ENCODE measurements at regions not wholly inside any gene's neighbourhood (a gene's known extent, or its start where the extent isn't known, plus 50 kb on each side); places are given as distances from the start of the nearest gene placed in this dataset.

DNA sequence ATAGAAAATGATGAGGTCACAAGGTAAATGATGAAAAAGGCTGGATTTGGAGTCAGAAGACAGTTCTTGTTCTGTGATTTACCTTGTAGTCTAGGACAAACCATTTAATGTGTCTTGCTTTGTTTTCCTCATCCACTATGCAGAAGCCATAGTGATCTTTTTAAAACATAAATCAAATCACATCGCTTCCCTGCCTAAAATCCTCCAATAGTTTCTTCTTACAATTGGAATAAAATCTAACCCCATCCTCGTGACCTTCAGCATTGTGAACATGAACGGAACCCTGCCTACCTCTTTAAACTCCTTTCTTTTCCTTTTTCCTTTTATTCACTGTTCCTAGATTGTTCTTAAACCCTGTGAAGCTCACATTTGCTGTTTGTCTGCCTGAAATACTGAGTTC lies 204.9 kb upstream of the SAMSN1 start:
- intact Hi-C loops (cut with DNase I), result no loop called here
- WGBS, result 89% methylated on average over 3 of the region's 3 CpGs
- Histone ChIP-seq H3K9me3 (no peaks in the 10 kb centered on the region), H3K36me3 (no peaks in the 10 kb centered on the region), H3K27me3 (replicated peaks; ENCODE audit: insufficient read depth) (no peaks in the 10 kb centered on the region), H3K4me1 (replicated peaks) (no peaks in the 10 kb centered on the region), H3K4me3 (no peak overlapping the region), H3K27ac (no peak overlapping the region)
- TF ChIP-seq, protein P1, sequence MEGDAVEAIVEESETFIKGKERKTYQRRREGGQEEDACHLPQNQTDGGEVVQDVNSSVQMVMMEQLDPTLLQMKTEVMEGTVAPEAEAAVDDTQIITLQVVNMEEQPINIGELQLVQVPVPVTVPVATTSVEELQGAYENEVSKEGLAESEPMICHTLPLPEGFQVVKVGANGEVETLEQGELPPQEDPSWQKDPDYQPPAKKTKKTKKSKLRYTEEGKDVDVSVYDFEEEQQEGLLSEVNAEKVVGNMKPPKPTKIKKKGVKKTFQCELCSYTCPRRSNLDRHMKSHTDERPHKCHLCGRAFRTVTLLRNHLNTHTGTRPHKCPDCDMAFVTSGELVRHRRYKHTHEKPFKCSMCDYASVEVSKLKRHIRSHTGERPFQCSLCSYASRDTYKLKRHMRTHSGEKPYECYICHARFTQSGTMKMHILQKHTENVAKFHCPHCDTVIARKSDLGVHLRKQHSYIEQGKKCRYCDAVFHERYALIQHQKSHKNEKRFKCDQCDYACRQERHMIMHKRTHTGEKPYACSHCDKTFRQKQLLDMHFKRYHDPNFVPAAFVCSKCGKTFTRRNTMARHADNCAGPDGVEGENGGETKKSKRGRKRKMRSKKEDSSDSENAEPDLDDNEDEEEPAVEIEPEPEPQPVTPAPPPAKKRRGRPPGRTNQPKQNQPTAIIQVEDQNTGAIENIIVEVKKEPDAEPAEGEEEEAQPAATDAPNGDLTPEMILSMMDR (IDR thresholded peaks at IDR 0.05), result no peak
- no peak for TF ChIP-seq POLR2A (IDR thresholded peaks at IDR 0.05)
- TF ChIP-seq POLR2AphosphoS5 (IDR thresholded peaks at IDR 0.05), result no peak
- no peak for DNase-seq (ENCODE audit: low spot score)

GRCh38 chr21:14750041-14750440 lies 203.9 kb upstream of the SAMSN1 start:
- no peak overlapping the region for H3K4me3 ChIP-seq
- no peaks in the 10 kb centered on the region for H3K4me1 ChIP-seq (replicated peaks)
- no peaks in the 10 kb centered on the region for H3K27me3 ChIP-seq (replicated peaks; ENCODE audit: insufficient read depth)
- H3K36me3 ChIP-seq, result no peaks in the 10 kb centered on the region
- no peak for TF ChIP-seq POLR2AphosphoS5 (IDR thresholded peaks at IDR 0.05)
- no peak for TF ChIP-seq POLR2A (IDR thresholded peaks at IDR 0.05)
- TF ChIP-seq, protein P1 (IDR thresholded peaks at IDR 0.05), result no peak
- H3K9me3 ChIP-seq, result no peaks in the 10 kb centered on the region
- DNase-seq (ENCODE audit: low spot score), result no peak
- no peak overlapping the region for H3K27ac ChIP-seq
- intact Hi-C loops (cut with DNase I), result no loop called here

- no peak for DNase-seq (ENCODE audit: low spot score)
- Histone ChIP-seq H3K27ac (no peak overlapping the region), H3K4me3 (no peak overlapping the region), H3K36me3 (no peaks in the 10 kb centered on the region), H3K27me3 (replicated peaks; ENCODE audit: insufficient read depth) (no peaks in the 10 kb centered on the region), H3K9me3 (no peaks in the 10 kb centered on the region), H3K4me1 (replicated peaks) (no peaks in the 10 kb centered on the region)
- intact Hi-C loops (cut with DNase I), result no loop called here
- TF ChIP-seq POLR2A (IDR thresholded peaks at IDR 0.05) (no peak), POLR2AphosphoS5 (IDR thresholded peaks at IDR 0.05) (no peak)
- TF ChIP-seq, protein P1 (IDR thresholded peaks at IDR 0.05), result no peak
- WGBS, result 89% methylated on average over 2 of the region's 2 CpGs
Observed at GRCh38 chr21:14748662-14749061, 202.5 kb upstream of the SAMSN1 start.

- no peaks in the 10 kb centered on the region for H3K27me3 ChIP-seq (replicated peaks; ENCODE audit: insufficient read depth)
- WGBS, result 80% methylated on average over 1 of the region's 1 CpG
- H3K36me3 ChIP-seq, result no peaks in the 10 kb centered on the region
Observed at GRCh38 chr21:14744368-14744767, 198.3 kb upstream of the SAMSN1 start.

GRCh38 chr21:14742119-14742518 lies 196.0 kb upstream of the SAMSN1 start:
- H3K27ac ChIP-seq, result no peak overlapping the region
- H3K27me3 ChIP-seq (replicated peaks; ENCODE audit: insufficient read depth), result no peaks in the 10 kb centered on the region
- H3K9me3 ChIP-seq, result no peaks in the 10 kb centered on the region
- H3K4me1 ChIP-seq (replicated peaks), result no peaks in the 10 kb centered on the region
- no peaks in the 10 kb centered on the region for H3K36me3 ChIP-seq
- no peak overlapping the region for H3K4me3 ChIP-seq
- TF ChIP-seq, protein P1 (IDR thresholded peaks at IDR 0.05), result no peak
- TF ChIP-seq POLR2A (IDR thresholded peaks at IDR 0.05) (no peak), POLR2AphosphoS5 (IDR thresholded peaks at IDR 0.05) (no peak)
- no peak for DNase-seq (ENCODE audit: low spot score)
- WGBS, result 83% methylated on average over 2 of the region's 2 CpGs
- intact Hi-C loops (cut with DNase I), result no loop called here

More at GRCh38 chr21:14744368-14744767, 198.3 kb upstream of the SAMSN1 start:
- no peaks in the 10 kb centered on the region for H3K4me1 ChIP-seq (replicated peaks)
- TF ChIP-seq POLR2AphosphoS5 (IDR thresholded peaks at IDR 0.05) (no peak), POLR2A (IDR thresholded peaks at IDR 0.05) (no peak)
- TF ChIP-seq, protein P1 (IDR thresholded peaks at IDR 0.05), result no peak
- no peaks in the 10 kb centered on the region for H3K9me3 ChIP-seq
- intact Hi-C loops (cut with DNase I), result no loop called here
- no peak overlapping the region for H3K4me3 ChIP-seq
- no peak for DNase-seq (ENCODE audit: low spot score)
- no peak overlapping the region for H3K27ac ChIP-seq

All from prostate gland (tissue), 2 donors.